ENCODE measurements at regions not wholly inside any gene's neighbourhood (a gene's known extent, or its start where the extent isn't known, plus 50 kb on each side); places are given as distances from the start of the nearest gene placed in this dataset.

GRCh38 chr3:46107682-46108081, 80.4 kb upstream of the XCR1 start:
- peaks cover 50% of the 10 kb centered on the region for H3K4me1 ChIP-seq (ENCODE audit: low read length)
- no peaks in the 10 kb centered on the region for H3K9me2 ChIP-seq (replicated peaks; ENCODE audit: insufficient read depth, low read length)
- H2AFZ ChIP-seq (ENCODE audit: low read length): no peak overlapping the region
- H3K27ac ChIP-seq (ENCODE audit: low read length): no peak overlapping the region
- no peak overlapping the region for H3K4me2 ChIP-seq (ENCODE audit: low read depth, low read length, poor library complexity, severe bottlenecking)
- H3K36me3 ChIP-seq (ENCODE audit: insufficient read depth, low read length): no peaks in the 10 kb centered on the region
- H3K4me3 ChIP-seq (ENCODE audit: low read length): no peak overlapping the region
- H3K79me2 ChIP-seq (ENCODE audit: low read length): no peaks in the 10 kb centered on the region
- H3K9me3 ChIP-seq (ENCODE audit: low read length): no peaks in the 10 kb centered on the region
- DNase-seq: no peak
- H4K20me1 ChIP-seq (ENCODE audit: insufficient read depth, low read depth, low read length): no peaks in the 10 kb centered on the region
- no peaks in the 10 kb centered on the region for H3K27me3 ChIP-seq (ENCODE audit: low read length)
- H3K9ac ChIP-seq (ENCODE audit: low read length): no peak overlapping the region

- H3K79me2 ChIP-seq (ENCODE audit: low read length): no peaks in the 10 kb centered on the region
- H4K20me1 ChIP-seq (ENCODE audit: insufficient read depth, low read depth, low read length): no peaks in the 10 kb centered on the region
- H3K9me2 ChIP-seq (replicated peaks; ENCODE audit: insufficient read depth, low read length): no peaks in the 10 kb centered on the region
- peak overlapping the region; percentile 14; the same call in 1 of the 2 replicates for H3K9ac ChIP-seq (ENCODE audit: low read length)
- H2AFZ ChIP-seq (ENCODE audit: low read length): peak overlapping the region; percentile 38; the same call in 1 of the 2 replicates
- H3K9me3 ChIP-seq (ENCODE audit: low read length): peaks cover 8% of the 10 kb centered on the region; the same call in 1 of the 2 replicates
- DNase-seq: peak; percentile 72
- H3K4me2 ChIP-seq (ENCODE audit: low read depth, low read length, poor library complexity, severe bottlenecking): peak overlapping the region; percentile 37
- peaks cover 37% of the 10 kb centered on the region for H3K4me1 ChIP-seq (ENCODE audit: low read length)
- no peaks in the 10 kb centered on the region for H3K36me3 ChIP-seq (ENCODE audit: insufficient read depth, low read length)
- H3K27me3 ChIP-seq (ENCODE audit: low read length): no peaks in the 10 kb centered on the region
- no peak overlapping the region for H3K4me3 ChIP-seq (ENCODE audit: low read length)
- H3K27ac ChIP-seq (ENCODE audit: low read length): no peak overlapping the region
Observed at GRCh38 chr3:46105306-46105919, 78.1 kb upstream of the XCR1 start.

DNA sequence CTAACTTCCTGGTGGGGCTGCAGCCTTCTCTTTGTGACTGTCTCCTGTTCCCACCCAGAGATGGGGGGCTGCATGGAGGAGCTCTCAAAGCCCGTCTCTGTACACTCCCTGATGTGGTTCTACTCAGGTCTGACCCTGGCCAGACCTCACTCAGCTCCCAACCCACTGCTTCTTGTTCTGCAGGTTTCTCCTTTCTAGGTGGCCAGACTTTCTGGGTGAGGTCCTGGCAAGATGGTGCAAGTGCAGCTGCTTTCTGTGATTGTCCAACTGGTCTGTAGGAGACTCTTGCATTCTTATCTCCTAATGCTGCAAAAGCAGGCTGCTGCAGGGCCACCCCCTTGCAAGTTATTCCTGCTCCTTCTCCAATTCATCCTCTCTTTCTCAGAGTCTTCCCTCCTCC, 77.4 kb upstream of the XCR1 start:
- H3K4me3 ChIP-seq (ENCODE audit: low read length): no peak overlapping the region
- no peak overlapping the region for H3K27ac ChIP-seq (ENCODE audit: low read length)
- H3K79me2 ChIP-seq (ENCODE audit: low read length): no peaks in the 10 kb centered on the region
- peaks cover 30% of the 10 kb centered on the region for H3K4me1 ChIP-seq (ENCODE audit: low read length)
- H3K9me2 ChIP-seq (replicated peaks; ENCODE audit: insufficient read depth, low read length): no peaks in the 10 kb centered on the region
- no peak for DNase-seq
- H3K9me3 ChIP-seq (ENCODE audit: low read length): peaks cover 8% of the 10 kb centered on the region; the same call in 1 of the 2 replicates
- H4K20me1 ChIP-seq (ENCODE audit: insufficient read depth, low read depth, low read length): no peaks in the 10 kb centered on the region
- H3K36me3 ChIP-seq (ENCODE audit: insufficient read depth, low read length): no peaks in the 10 kb centered on the region
- H2AFZ ChIP-seq (ENCODE audit: low read length): peak overlapping the region; percentile 44; the same call in 1 of the 2 replicates
- H3K27me3 ChIP-seq (ENCODE audit: low read length): no peaks in the 10 kb centered on the region
- peak overlapping the region; percentile 14; the same call in 1 of the 2 replicates for H3K9ac ChIP-seq (ENCODE audit: low read length)
- peak overlapping the region; percentile 37 for H3K4me2 ChIP-seq (ENCODE audit: low read depth, low read length, poor library complexity, severe bottlenecking)

GRCh38 chr3:46102780-46103130, 75.5 kb upstream of the XCR1 start:
- no peak overlapping the region for H3K9ac ChIP-seq (ENCODE audit: low read length)
- no peaks in the 10 kb centered on the region for H3K79me2 ChIP-seq (ENCODE audit: low read length)
- no peak overlapping the region for H3K27ac ChIP-seq (ENCODE audit: low read length)
- H3K4me2 ChIP-seq (ENCODE audit: low read depth, low read length, poor library complexity, severe bottlenecking): no peak overlapping the region
- no peaks in the 10 kb centered on the region for H3K36me3 ChIP-seq (ENCODE audit: insufficient read depth, low read length)
- no peaks in the 10 kb centered on the region for H4K20me1 ChIP-seq (ENCODE audit: insufficient read depth, low read depth, low read length)
- H2AFZ ChIP-seq (ENCODE audit: low read length): no peak overlapping the region
- H3K4me1 ChIP-seq (ENCODE audit: low read length): peaks cover 39% of the 10 kb centered on the region
- H3K9me3 ChIP-seq (ENCODE audit: low read length): peaks cover 8% of the 10 kb centered on the region; the same call in 1 of the 2 replicates
- H3K4me3 ChIP-seq (ENCODE audit: low read length): no peak overlapping the region
- no peaks in the 10 kb centered on the region for H3K9me2 ChIP-seq (replicated peaks; ENCODE audit: insufficient read depth, low read length)
- no peak for DNase-seq
- H3K27me3 ChIP-seq (ENCODE audit: low read length): no peaks in the 10 kb centered on the region

DNA sequence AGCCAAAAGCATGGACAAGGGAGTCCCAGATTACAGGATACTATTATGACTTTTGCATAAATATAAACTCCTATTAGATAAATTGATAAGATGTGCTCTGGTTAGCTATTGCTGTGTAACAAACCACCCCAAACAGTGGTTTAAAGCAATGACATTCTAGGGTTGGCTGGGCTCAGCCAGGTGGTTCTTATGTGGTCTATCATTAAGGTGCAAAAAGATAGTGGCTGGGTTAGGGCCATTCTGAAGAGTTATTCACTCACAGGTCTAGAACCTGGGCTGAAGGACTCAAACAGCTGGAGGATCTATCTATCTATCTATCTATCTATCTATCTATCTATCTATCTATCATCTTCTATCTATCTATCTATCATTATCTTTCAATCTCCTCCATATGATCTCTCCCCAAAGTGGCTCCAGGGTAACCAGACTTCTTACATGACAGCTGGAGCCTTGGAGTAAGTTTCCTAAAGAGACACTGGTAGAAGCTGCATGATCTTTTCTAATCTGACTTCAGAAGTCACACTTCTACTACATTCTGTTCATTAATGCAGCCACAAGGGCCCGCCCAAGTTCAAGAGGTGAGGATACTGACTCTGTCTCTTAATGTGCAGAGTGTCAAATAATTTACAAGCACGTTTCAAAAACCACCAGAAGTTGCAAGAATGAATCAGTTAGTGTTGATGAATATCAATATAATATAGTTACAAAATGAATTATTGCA, 74.9 kb upstream of the XCR1 start:
- Histone ChIP-seq H3K79me2 (ENCODE audit: low read length) (no peaks in the 10 kb centered on the region), H3K36me3 (ENCODE audit: insufficient read depth, low read length) (no peaks in the 10 kb centered on the region), H3K9ac (ENCODE audit: low read length) (no peak overlapping the region), H3K27ac (ENCODE audit: low read length) (no peak overlapping the region), H3K4me3 (ENCODE audit: low read length) (no peak overlapping the region), H3K9me3 (ENCODE audit: low read length) (peaks cover 8% of the 10 kb centered on the region; the same call in 1 of the 2 replicates), H2AFZ (ENCODE audit: low read length) (no peak overlapping the region), H3K27me3 (ENCODE audit: low read length) (no peaks in the 10 kb centered on the region), H3K9me2 (replicated peaks; ENCODE audit: insufficient read depth, low read length) (no peaks in the 10 kb centered on the region), H4K20me1 (ENCODE audit: insufficient read depth, low read depth, low read length) (no peaks in the 10 kb centered on the region), H3K4me2 (ENCODE audit: low read depth, low read length, poor library complexity, severe bottlenecking) (no peak overlapping the region), H3K4me1 (ENCODE audit: low read length) (peaks cover 39% of the 10 kb centered on the region)
- no peak for DNase-seq

DNA sequence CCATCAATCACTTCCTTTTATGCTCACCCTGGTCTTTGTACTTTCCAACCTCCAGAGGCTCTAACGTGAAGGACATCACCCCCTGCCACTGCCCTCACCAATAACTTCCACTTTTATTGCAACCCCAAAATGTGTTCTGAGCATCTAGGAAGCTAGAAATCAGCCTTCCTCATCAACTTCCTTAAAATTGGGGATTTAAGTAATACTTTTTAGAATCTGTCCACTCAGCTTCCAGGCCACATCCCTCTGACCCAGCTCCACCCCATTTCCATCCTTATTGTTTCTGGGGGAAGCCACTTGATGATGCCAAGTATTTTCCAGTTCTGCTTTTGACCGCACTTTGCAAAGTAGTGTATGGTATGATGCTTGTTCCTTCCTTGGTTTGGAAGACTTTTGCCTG, 73.5 kb upstream of the XCR1 start:
- no peak overlapping the region for H3K9ac ChIP-seq (ENCODE audit: low read length)
- DNase-seq: no peak
- no peaks in the 10 kb centered on the region for H3K27me3 ChIP-seq (ENCODE audit: low read length)
- H4K20me1 ChIP-seq (ENCODE audit: insufficient read depth, low read depth, low read length): no peaks in the 10 kb centered on the region
- no peak overlapping the region for H3K4me2 ChIP-seq (ENCODE audit: low read depth, low read length, poor library complexity, severe bottlenecking)
- no peaks in the 10 kb centered on the region for H3K9me2 ChIP-seq (replicated peaks; ENCODE audit: insufficient read depth, low read length)
- no peaks in the 10 kb centered on the region for H3K36me3 ChIP-seq (ENCODE audit: insufficient read depth, low read length)
- no peak overlapping the region for H3K4me3 ChIP-seq (ENCODE audit: low read length)
- peaks cover 53% of the 10 kb centered on the region for H3K4me1 ChIP-seq (ENCODE audit: low read length)
- H3K27ac ChIP-seq (ENCODE audit: low read length): no peak overlapping the region
- H2AFZ ChIP-seq (ENCODE audit: low read length): no peak overlapping the region
- no peaks in the 10 kb centered on the region for H3K79me2 ChIP-seq (ENCODE audit: low read length)
- peaks cover 8% of the 10 kb centered on the region; the same call in 1 of the 2 replicates for H3K9me3 ChIP-seq (ENCODE audit: low read length)

DNA sequence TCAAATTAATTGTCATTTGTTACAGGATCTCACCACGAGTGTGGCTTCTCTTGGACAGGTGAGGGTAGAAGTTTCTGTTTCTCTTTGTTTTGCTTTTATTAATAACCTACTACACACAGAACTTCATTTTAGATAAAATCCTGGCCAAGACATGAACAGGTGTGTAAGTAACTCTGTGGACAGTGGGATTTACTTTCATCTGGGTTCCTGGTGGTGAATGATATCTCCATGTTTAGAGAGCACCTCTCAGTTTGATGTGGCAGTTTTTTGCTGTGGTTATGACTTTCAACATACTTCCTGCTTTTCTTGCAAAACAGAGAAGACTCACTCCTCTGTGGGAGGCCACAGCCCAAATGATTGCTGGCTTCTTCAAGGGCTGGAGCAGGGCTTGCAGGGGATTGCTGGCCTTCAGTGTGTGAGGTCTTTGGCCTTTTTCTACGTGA, 71.1 kb upstream of the XCR1 start:
- H3K9ac ChIP-seq (ENCODE audit: low read length): peak overlapping the region; percentile 62

GRCh38 chr3:46097691-46098241, 70.5 kb upstream of the XCR1 start:
- Histone ChIP-seq H3K4me3 (ENCODE audit: low read length) (peak overlapping the region; percentile 33), H3K4me1 (ENCODE audit: low read length) (peaks cover 66% of the 10 kb centered on the region)

More for the DNA sequence above, 71.1 kb upstream of the XCR1 start:
- Histone ChIP-seq H3K27ac (ENCODE audit: low read length) (peak overlapping the region; percentile 96), H3K4me3 (ENCODE audit: low read length) (peak overlapping the region; percentile 33), H4K20me1 (ENCODE audit: insufficient read depth, low read depth, low read length) (no peaks in the 10 kb centered on the region), H3K27me3 (ENCODE audit: low read length) (no peaks in the 10 kb centered on the region), H2AFZ (ENCODE audit: low read length) (peak overlapping the region; percentile 54), H3K36me3 (ENCODE audit: insufficient read depth, low read length) (no peaks in the 10 kb centered on the region), H3K4me1 (ENCODE audit: low read length) (peaks cover 60% of the 10 kb centered on the region), H3K79me2 (ENCODE audit: low read length) (no peaks in the 10 kb centered on the region), H3K4me2 (ENCODE audit: low read depth, low read length, poor library complexity, severe bottlenecking) (peak overlapping the region; percentile 67), H3K9me2 (replicated peaks; ENCODE audit: insufficient read depth, low read length) (no peaks in the 10 kb centered on the region), H3K9me3 (ENCODE audit: low read length) (peaks cover 8% of the 10 kb centered on the region; the same call in 1 of the 2 replicates)
- peak; percentile 82 for DNase-seq

More at GRCh38 chr3:46097691-46098241, 70.5 kb upstream of the XCR1 start:
- Histone ChIP-seq H4K20me1 (ENCODE audit: insufficient read depth, low read depth, low read length) (no peaks in the 10 kb centered on the region), H3K9me2 (replicated peaks; ENCODE audit: insufficient read depth, low read length) (no peaks in the 10 kb centered on the region), H2AFZ (ENCODE audit: low read length) (no peak overlapping the region), H3K27ac (ENCODE audit: low read length) (peak overlapping the region; percentile 96), H3K79me2 (ENCODE audit: low read length) (no peaks in the 10 kb centered on the region), H3K4me2 (ENCODE audit: low read depth, low read length, poor library complexity, severe bottlenecking) (peak overlapping the region; percentile 67), H3K9me3 (ENCODE audit: low read length) (peaks cover 8% of the 10 kb centered on the region; the same call in 1 of the 2 replicates), H3K9ac (ENCODE audit: low read length) (peak overlapping the region; percentile 62), H3K27me3 (ENCODE audit: low read length) (no peaks in the 10 kb centered on the region), H3K36me3 (ENCODE audit: insufficient read depth, low read length) (no peaks in the 10 kb centered on the region)
- peak; percentile 76 for DNase-seq

Data from Karpas-422 (cell line).